GM21825 (cell line): ENCODE measurements at regions not wholly inside any gene's neighbourhood (a gene's known extent, or its start where the extent isn't known, plus 50 kb on each side); places are given as distances from the start of the nearest gene placed in this dataset.
"Not testable (repeated sequence)": the region's sequence is repeated elsewhere in the genome, so short reads cannot be mapped to it uniquely, and the experiment has no call there.

Experiments
- ATAC-seq: cut with Tn5 transposase; IDR thresholded peaks from one replicate; pipeline ENCODE4 v1.9.1; 2021; ENCODE audit warnings: mild to moderate bottlenecking, moderate library complexity; ENCODE audit not compliant: unreplicated experiment

GRCh38 chr3:30319713-30320112 lies 286.7 kb upstream of the TGFBR2 start:
- ATAC-seq = peak; percentile 68

GRCh38 chr3:30320392-30320791 lies 286.0 kb upstream of the TGFBR2 start:
- ATAC-seq = no peak

GRCh38 chr3:30321065-30321464 lies 285.3 kb upstream of the TGFBR2 start:
- no peak for ATAC-seq

- ATAC-seq = not testable (repeated sequence)
Observed at GRCh38 chr3:30323649-30324048, 282.8 kb upstream of the TGFBR2 start.

- ATAC-seq = no peak
Observed at GRCh38 chr3:30324587-30324986, 281.8 kb upstream of the TGFBR2 start.

- not testable (repeated sequence) for ATAC-seq
Observed at GRCh38 chr3:30327976-30328375, 278.4 kb upstream of the TGFBR2 start.

- ATAC-seq = not testable (repeated sequence)
Observed at GRCh38 chr3:30328935-30329334, 277.5 kb upstream of the TGFBR2 start.

- no peak for ATAC-seq
Observed at GRCh38 chr3:30331519-30331918, 274.9 kb upstream of the TGFBR2 start.

- ATAC-seq = no peak
Observed at GRCh38 chr3:30332196-30333021, 274.0 kb upstream of the TGFBR2 start.

GRCh38 chr3:30333143-30333542 lies 273.3 kb upstream of the TGFBR2 start:
- ATAC-seq = no peak

GRCh38 chr3:30333903-30334302 lies 272.5 kb upstream of the TGFBR2 start:
- no peak for ATAC-seq

- no peak for ATAC-seq
Observed at GRCh38 chr3:30340500-30340899, 265.9 kb upstream of the TGFBR2 start.

GRCh38 chr3:30341079-30341478 lies 265.3 kb upstream of the TGFBR2 start:
- no peak for ATAC-seq

GRCh38 chr3:30341851-30342250 lies 264.6 kb upstream of the TGFBR2 start:
- ATAC-seq = no peak

- ATAC-seq = no peak
Observed at GRCh38 chr3:30342318-30343060, 263.9 kb upstream of the TGFBR2 start.

GRCh38 chr3:30343067-30343831 lies 263.2 kb upstream of the TGFBR2 start:
- no peak for ATAC-seq

GRCh38 chr3:30343861-30344260 lies 262.5 kb upstream of the TGFBR2 start:
- ATAC-seq = no peak

GRCh38 chr3:30344288-30344687 lies 262.1 kb upstream of the TGFBR2 start:
- ATAC-seq = no peak

- no peak for ATAC-seq
Observed at GRCh38 chr3:30346933-30347320, 259.5 kb upstream of the TGFBR2 start.

GRCh38 chr3:30347679-30348216 lies 258.7 kb upstream of the TGFBR2 start:
- peak; percentile 81 for ATAC-seq

GRCh38 chr3:30349507-30349906 lies 256.9 kb upstream of the TGFBR2 start:
- no peak for ATAC-seq
